Endodermal cell (in vitro differentiated cells): ENCODE measurements at regions not wholly inside any gene's neighbourhood (a gene's known extent, or its start where the extent isn't known, plus 50 kb on each side); places are given as distances from the start of the nearest gene placed in this dataset.

Experiments
- DNase-seq: peaks from one replicate; pipeline ENCODE4 v3.0.0-alpha.2; 2017
- H3K27ac ChIP-seq: 2 replicates; pipeline ENCODE4 v1.5.1; 2013; ENCODE audit warnings: mild to moderate bottlenecking, low read depth, low read length, moderate library complexity
- H3K27me3 ChIP-seq: 2 replicates; pipeline ENCODE4 v1.6.1; 2013; ENCODE audit warnings: mild to moderate bottlenecking, low read length, moderate library complexity; ENCODE audit not compliant: insufficient read depth, control insufficient read depth, poor library complexity, severe bottlenecking
- H3K36me3 ChIP-seq: 2 replicates; pipeline ENCODE4 v1.7.0; 2013; ENCODE audit warnings: mild to moderate bottlenecking, low read length, moderate library complexity; ENCODE audit not compliant: control insufficient read depth, insufficient read depth
- H3K4me1 ChIP-seq: one replicate; pipeline ENCODE4 v1.7.0; 2013; ENCODE audit warnings: low read length; ENCODE audit not compliant: control insufficient read depth, insufficient read depth
- H3K4me3 ChIP-seq: 2 replicates; pipeline ENCODE4 v1.5.1; 2013; ENCODE audit warnings: mild to moderate bottlenecking, low read length, moderate library complexity
- H3K9ac ChIP-seq: 2 replicates; pipeline ENCODE4 v1.6.1; 2013; ENCODE audit warnings: mild to moderate bottlenecking, low read length, moderate library complexity; ENCODE audit not compliant: poor library complexity, severe bottlenecking; ENCODE audit errors: extremely low read depth
- H3K9me3 ChIP-seq: 2 replicates; pipeline ENCODE4 v1.6.1; 2013; ENCODE audit warnings: mild to moderate bottlenecking, low read length, moderate library complexity; ENCODE audit not compliant: control insufficient read depth
- H3K27ac Mint-ChIP-seq: 2 replicates; pipeline ENCODE4 v1.8.0; 2020; ENCODE audit warnings: mixed read lengths
- H3K27me3 Mint-ChIP-seq: 2 replicates; pipeline ENCODE4 v1.8.0; 2021; ENCODE audit warnings: mild to moderate bottlenecking, mixed read lengths; ENCODE audit not compliant: insufficient read depth
- H3K36me3 Mint-ChIP-seq: 2 replicates; pipeline ENCODE4 v1.8.0; 2020; ENCODE audit warnings: low read depth, mixed read lengths
- H3K4me1 Mint-ChIP-seq: 2 replicates; pipeline ENCODE4 v1.8.0; 2020; ENCODE audit warnings: mixed read lengths
- H3K4me3 Mint-ChIP-seq: 2 replicates; pipeline ENCODE4 v1.8.0; 2020; ENCODE audit warnings: mild to moderate bottlenecking, moderate library complexity, mixed read lengths
- H3K9me3 Mint-ChIP-seq: 2 replicates; pipeline ENCODE4 v1.8.0; 2020; ENCODE audit warnings: mild to moderate bottlenecking, mixed read lengths
- WGBS, 2 experiments: methylation state at CpG; one replicate each; pipeline versions ENCODE4 v1.1.5 to v1.1.7; 2013; ENCODE audit warnings: missing lambda C conversion rate in 2 of 2, mixed read lengths in 1 of 2; ENCODE audit not compliant: insufficient coverage in 1 of 2, insufficient read length in 1 of 2; 5-methylcytosine and 5-hydroxymethylcytosine counted together
- TF ChIP-seq, protein P1 (sequence below): fragments of 200-600 bp; sonication (generic); conservative IDR thresholded peaks from 2 replicates; pipeline ENCODE4 v1.5.0; 2021; ENCODE audit warnings: antibody characterized with exemption, mild to moderate bottlenecking

DNA sequence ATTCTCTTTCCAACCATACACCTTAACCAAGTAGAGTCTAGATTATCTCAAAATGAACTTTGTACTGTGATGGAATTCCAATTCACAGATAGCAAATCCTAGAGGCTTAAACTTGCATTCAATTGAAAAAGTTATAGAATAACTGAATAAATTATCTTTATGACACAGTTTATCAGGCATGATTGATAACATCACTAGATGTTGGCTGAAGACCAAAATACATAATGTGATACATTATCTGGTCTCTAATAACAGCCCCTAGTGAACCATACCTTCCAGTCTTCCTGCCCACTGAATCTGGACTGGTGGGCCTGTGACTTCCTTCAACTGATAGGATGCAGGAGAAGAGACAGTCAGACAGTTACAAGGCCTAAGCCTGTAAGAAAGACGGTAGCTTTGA, 165.2 kb upstream of the CMC1 start:
- Mint-ChIP-seq H3K9me3 (no peaks in the 10 kb centered on the region), H3K4me3 (no peak overlapping the region), H3K27ac (no peak overlapping the region), H3K36me3 (no peaks in the 10 kb centered on the region), H3K27me3 (no peaks in the 10 kb centered on the region), H3K4me1 (peaks cover 18% of the 10 kb centered on the region)
- Histone ChIP-seq H3K9ac (no peak overlapping the region), H3K36me3 (no peaks in the 10 kb centered on the region), H3K27ac (no peak overlapping the region), H3K9me3 (no peaks in the 10 kb centered on the region), H3K4me1 (no peaks in the 10 kb centered on the region), H3K4me3 (no peak overlapping the region), H3K27me3 (no peaks in the 10 kb centered on the region)
- TF ChIP-seq, protein P1, sequence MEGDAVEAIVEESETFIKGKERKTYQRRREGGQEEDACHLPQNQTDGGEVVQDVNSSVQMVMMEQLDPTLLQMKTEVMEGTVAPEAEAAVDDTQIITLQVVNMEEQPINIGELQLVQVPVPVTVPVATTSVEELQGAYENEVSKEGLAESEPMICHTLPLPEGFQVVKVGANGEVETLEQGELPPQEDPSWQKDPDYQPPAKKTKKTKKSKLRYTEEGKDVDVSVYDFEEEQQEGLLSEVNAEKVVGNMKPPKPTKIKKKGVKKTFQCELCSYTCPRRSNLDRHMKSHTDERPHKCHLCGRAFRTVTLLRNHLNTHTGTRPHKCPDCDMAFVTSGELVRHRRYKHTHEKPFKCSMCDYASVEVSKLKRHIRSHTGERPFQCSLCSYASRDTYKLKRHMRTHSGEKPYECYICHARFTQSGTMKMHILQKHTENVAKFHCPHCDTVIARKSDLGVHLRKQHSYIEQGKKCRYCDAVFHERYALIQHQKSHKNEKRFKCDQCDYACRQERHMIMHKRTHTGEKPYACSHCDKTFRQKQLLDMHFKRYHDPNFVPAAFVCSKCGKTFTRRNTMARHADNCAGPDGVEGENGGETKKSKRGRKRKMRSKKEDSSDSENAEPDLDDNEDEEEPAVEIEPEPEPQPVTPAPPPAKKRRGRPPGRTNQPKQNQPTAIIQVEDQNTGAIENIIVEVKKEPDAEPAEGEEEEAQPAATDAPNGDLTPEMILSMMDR, result no peak
- WGBS, 2 experiments, result 88 to 97% methylated on average over 1 of the region's 1 CpG
- DNase-seq, result no peak

DNA sequence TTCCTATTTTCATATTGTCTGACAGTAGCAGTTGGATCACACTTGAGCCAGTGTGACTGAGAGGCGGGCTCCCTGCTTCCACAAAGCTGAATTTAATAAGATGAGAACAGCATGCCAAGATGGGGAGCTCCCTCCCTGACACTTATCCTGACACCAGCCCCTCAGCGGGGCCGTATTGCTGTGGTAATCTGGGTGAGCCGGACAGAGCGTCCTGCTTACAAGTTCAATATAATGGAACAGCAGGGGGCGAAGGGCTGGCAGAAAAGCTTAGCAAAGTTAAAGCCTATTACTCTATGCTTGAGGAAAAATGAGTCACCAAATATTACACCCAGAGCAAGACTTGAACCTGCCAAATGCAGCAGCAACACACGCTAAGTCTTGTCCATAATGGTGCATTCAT, 163.8 kb upstream of the CMC1 start:
- no peaks in the 10 kb centered on the region for H3K9me3 Mint-ChIP-seq
- no peaks in the 10 kb centered on the region for H3K4me1 ChIP-seq
- peak; percentile 61 for DNase-seq
- H3K36me3 Mint-ChIP-seq, result no peaks in the 10 kb centered on the region
- no peak overlapping the region for H3K4me3 ChIP-seq
- peak overlapping the region; percentile 2 for H3K27ac ChIP-seq
- H3K27ac Mint-ChIP-seq, result no peak overlapping the region
- TF ChIP-seq, protein P1, result no peak
- H3K27me3 ChIP-seq, result no peaks in the 10 kb centered on the region
- no peak overlapping the region for H3K4me3 Mint-ChIP-seq
- H3K27me3 Mint-ChIP-seq, result no peaks in the 10 kb centered on the region
- peaks cover 22% of the 10 kb centered on the region for H3K4me1 Mint-ChIP-seq
- no peaks in the 10 kb centered on the region for H3K9me3 ChIP-seq
- H3K36me3 ChIP-seq, result no peaks in the 10 kb centered on the region
- WGBS, 2 experiments, result 40 to 53% methylated on average over 2 to 7 of the region's 7 CpGs
- no peak overlapping the region for H3K9ac ChIP-seq

DNA sequence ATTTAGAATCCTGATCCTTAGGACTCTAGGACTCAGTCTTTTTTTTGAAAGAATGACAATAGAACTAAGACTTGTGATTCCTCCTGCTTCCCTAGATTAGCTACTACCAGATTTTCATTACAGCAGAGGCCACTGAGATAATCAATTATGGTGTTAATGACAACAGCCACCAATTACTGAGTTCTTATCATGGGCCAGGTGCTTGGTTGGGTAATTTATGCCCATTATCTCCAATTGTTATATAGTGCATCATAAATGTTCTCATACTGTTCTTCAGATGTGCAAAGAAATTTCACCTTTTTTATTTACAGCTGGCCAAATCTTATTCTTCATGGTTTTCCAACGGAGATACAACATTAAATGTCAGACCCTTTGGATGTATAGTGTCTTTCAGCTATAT, 162.9 kb upstream of the CMC1 start:
- Mint-ChIP-seq H3K36me3 (no peaks in the 10 kb centered on the region), H3K4me3 (no peak overlapping the region), H3K4me1 (peaks cover 22% of the 10 kb centered on the region), H3K27me3 (no peaks in the 10 kb centered on the region), H3K9me3 (no peaks in the 10 kb centered on the region), H3K27ac (no peak overlapping the region)
- Histone ChIP-seq H3K9ac (no peak overlapping the region), H3K4me1 (no peaks in the 10 kb centered on the region), H3K36me3 (no peaks in the 10 kb centered on the region), H3K27me3 (no peaks in the 10 kb centered on the region), H3K9me3 (no peaks in the 10 kb centered on the region), H3K27ac (no peak overlapping the region), H3K4me3 (no peak overlapping the region)
- WGBS, 2 experiments, result 67 to 82% methylated on average over 1 of the region's 1 CpG
- DNase-seq, result no peak
- TF ChIP-seq, protein P1, result no peak
